Renal cortex interstitium (tissue), 11 donors: ENCODE measurements at regions not wholly inside any gene's neighbourhood (a gene's known extent, or its start where the extent isn't known, plus 50 kb on each side); places are given as distances from the start of the nearest gene placed in this dataset.

Experiments used
- DNase-seq, 11 donors: peaks; one replicate each; pipeline ENCODE4 v3.0.0-alpha.2; 2013; ENCODE audit warnings: low read depth in 9 of 11, low spot score in 4 of 11; ENCODE audit errors: extremely low read depth in 1 of 11

DNA sequence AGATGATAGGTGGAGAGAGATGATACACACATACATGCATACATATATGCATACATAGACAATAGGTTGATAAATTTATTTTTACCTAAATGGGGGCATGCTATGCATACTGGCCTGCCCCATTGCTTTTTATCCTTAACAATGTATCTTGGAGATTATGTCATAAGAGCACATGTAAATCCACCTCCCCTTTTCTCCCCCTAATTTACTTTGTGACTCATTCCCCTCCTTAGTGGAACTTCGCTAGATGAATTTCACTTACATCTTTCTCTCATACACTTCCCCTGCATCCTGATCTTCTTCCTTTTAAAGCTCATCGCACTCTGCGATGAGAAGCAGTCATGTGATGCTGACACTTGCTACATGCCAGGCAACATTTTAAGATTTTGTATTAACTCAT lies 223.6 kb downstream of the C1D start:
- no peak for DNase-seq

- DNase-seq, result no peak
Observed at GRCh38 chr2:67839668-67840067, 223.1 kb downstream of the C1D start.

GRCh38 chr2:67840460-67841068 lies 222.2 kb downstream of the C1D start:
- peak in 7 of 11 donors; percentile 61 to 72 (median 68) for DNase-seq

DNA sequence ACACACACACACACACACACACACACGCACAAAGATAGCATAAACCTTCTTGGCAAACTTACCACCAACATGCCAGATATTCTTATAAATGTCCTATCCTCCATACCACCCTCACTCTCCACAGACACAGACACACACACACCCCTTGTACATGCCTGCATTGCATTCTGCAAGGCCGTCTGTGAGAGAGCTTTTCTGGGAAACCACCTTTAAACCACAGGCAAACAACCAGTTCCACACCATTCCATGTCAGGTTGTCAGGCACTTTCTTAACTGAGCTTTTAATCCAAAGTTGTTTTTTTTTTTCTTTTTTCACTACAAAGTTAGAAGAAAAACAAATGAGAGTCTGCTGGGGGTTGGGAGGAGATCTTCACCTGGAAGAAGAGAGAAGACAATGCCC lies 221.1 kb downstream of the C1D start:
- DNase-seq, result no peak

GRCh38 chr2:67842375-67842959 lies 220.3 kb downstream of the C1D start:
- no peak for DNase-seq

DNA sequence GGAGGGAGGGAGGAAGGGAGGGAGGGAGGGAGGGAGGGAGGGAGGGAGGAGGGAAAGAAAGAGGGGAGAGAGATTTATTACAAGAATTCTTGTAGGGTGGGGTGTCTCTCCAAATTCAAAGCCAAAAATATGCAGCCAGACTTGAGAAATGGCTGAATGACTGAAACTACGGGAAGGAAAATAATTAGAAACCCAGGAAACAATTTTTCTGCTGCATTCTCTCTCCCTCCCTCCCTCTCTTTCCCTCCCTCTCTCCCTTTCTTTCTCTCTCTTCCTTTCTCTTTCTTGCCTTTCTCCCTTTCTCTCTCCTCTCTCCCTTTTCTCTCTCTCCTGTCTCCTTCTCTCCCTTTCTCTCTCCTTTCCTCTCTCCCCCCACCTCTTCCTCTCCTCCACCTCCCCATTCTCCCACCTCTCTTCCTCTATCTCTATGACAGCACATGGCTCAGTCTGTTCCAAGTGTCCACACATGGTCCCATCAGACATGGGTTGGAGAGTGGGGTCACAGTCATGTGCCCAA lies 218.7 kb downstream of the C1D start:
- no peak for DNase-seq

GRCh38 chr2:67845621-67846369 lies 217.0 kb downstream of the C1D start:
- no peak for DNase-seq

DNA sequence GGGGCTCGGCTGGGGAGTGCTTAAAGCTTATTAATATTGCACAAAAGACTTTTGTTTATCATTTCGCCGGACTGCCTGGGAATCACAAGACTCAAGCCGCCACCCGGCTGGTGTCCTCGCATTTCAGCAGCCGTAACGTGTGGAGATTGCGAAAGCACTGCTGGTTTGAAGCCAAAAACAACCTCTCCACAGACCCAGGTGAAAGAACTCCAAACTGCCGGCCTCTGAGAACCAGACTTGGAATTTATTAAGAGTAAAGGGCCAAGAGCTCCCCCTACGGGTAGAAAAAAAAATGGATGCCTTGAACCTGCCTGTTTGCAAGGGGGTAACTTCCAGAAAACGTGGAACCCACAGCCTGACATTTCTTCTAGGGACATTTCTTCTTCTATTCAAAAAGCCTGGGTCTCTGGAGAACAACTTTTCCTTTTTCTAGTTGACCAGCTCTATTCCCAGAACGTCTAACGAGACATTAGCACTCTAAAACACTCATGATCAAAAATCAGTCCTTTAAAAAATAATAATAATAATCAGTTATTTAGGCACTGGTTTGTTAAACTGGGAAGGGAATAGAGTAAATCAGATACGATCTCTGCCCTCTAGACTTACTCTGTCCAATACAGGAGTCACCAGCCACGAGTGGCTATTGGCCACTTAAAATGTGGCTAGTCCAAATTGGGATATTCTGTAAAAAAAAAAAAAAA lies 216.3 kb downstream of the C1D start:
- DNase-seq, result peak; percentile 85 to 97 (median 93)

DNA sequence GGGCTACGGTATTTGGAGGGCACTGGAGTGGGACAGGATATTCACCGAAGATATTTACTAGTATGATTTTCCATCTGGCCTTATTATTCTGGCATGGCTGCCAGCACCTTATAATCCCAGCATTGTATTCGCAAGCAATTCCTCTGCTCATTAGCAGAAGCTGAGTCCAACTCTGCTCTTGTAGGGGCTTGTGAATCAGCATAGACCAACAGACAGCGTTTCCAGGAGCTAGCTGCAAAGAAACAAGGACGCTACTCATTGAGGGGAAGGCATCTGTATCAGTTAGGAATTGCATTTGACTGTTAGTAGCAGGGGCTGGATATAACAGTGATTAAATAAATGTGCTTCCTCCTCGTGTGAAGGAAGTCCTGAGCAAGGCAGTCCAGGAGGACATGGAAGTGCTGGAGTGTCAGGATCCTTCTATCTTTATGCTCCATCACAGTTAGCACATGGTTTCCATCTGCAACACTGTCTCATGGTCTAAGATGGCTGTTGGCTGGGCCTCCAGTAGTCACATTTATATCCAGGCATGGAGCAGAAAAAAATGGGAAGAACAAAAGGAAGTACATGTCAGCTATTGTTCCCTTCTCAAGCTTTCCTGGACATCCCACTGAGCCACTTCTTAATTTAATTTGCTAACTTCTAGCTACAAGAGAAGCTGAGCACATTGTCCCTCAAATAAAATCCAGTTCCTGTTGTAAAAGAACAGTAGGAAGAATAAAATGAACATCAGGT lies 214.1 kb downstream of the C1D start:
- no peak for DNase-seq

DNA sequence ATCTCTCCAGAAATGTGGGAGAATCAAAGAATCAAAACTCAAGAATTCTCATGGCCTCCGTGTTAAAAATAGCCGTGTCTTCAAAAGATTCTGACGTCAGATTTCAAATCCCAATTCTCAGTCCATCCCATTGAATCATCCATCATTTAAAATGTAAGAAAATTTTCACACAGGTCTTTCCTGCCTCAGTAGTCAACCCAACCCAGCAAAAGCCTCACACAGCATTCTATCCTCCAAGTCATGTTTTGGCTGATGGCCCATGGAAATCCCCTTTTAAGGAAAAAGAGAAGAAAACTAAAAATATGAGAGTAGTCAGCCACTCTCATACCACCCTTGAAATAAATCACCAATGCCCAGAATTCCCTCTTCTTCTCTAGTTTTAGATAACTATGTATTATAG lies 211.8 kb downstream of the C1D start:
- no peak for DNase-seq

- peak in 2 of 11 donors; percentile 23 to 29 for DNase-seq
Observed at GRCh38 chr2:67851956-67852824, 210.6 kb downstream of the C1D start.

GRCh38 chr2:67854103-67854743 lies 208.6 kb downstream of the C1D start:
- peak in 7 of 11 donors; percentile 17 to 62 (median 47) for DNase-seq

DNA sequence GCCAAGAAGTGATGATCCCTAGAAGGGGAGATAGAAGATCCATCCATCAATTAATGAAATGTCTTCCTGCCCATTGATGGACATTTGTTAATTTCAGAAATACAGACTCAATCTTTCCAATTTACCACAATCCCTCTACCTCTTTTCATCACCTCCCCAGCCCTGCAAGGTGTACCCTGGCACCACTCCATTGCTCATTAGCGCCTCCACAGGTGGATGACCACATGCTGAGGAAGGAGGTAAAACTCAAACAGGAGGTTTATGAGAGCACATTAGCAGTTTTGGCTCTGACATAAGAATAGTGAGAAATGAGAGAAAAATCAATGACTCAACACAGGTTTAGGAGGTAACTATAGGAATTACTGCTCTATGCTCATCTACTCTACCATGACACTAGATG lies 208.0 kb downstream of the C1D start:
- no peak for DNase-seq

GRCh38 chr2:67856866-67857265 lies 205.9 kb downstream of the C1D start:
- no peak for DNase-seq

DNA sequence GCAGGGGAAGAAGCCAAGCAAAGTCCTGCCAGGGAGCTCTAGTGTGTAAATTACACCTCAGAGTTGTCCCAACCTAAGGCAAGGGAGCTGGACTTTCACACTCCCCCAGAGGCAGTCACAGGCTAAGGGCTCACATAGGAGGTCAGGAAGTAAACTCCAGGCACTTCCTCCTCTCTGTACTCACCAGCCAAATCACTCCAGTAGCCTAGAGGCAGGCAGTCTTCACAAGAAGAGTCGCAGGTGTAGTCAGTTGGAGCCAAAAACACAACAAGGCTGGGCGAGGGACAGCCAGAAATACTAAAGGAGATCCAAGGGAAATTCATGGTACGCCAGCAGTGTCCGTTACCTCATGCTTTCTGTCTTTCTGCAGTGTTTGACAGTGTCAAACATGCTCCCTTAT lies 205.0 kb downstream of the C1D start:
- no peak for DNase-seq

DNA sequence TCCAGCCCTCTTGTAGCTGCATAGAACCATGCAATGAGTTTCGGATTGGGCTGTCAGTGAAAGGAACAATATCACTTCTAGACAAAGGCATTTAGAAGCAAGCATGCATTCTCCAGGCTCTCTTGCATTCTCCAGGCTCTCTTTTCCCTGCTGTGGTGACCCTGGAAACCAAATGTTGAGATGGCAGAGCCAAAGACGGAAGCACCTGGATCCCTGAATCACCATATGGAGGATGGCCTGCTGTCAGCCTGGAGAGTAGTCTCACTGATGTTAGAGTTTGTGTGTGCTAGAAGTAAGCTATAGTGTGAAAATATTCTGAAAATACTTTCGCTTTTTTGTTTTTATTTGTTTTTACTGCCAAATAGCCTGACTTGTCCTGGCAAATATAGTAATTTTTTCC lies 203.9 kb downstream of the C1D start:
- no peak for DNase-seq

DNA sequence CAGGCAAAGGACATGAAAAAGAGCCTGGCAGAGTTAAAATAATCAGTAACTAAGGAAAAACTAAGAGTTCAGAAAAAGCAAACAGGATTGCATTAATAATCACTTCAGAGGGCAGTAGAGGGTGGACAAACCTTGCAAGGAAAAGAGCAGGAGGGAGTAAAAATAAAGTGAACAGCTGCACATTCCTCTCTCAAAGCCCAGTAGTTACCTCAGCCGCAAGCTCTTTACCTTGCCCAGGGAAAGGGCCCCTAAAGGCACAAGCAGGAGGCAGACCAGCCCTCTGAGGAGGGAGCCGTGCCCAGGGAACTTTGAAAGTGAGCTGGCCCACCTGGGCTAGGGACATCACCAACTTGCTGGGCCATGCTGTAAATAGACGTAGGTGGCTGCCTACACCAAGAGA lies 196.9 kb downstream of the C1D start:
- DNase-seq, result peak in 2 of 11 donors; percentile 43 to 49

- no peak for DNase-seq
Observed at GRCh38 chr2:67867735-67868134, 195.1 kb downstream of the C1D start.
